H1 (cell line): ENCODE measurements at regions not wholly inside any gene's neighbourhood (a gene's known extent, or its start where the extent isn't known, plus 50 kb on each side); places are given as distances from the start of the nearest gene placed in this dataset.

Source experiments
- CTCF ChIA-PET: fragments of 300-600 bp; sonication (Branson Sonifier 250); formaldehyde crosslinking; loops from one replicate; lab custom pipeline; 2021; ENCODE audit not compliant: partially characterized antibody; lab: Charles Lee
- POLR2A ChIA-PET: fragments of 300-600 bp; sonication (Branson Sonifier 250); formaldehyde crosslinking; loops from one replicate; lab custom pipeline; 2021; ENCODE audit warnings: inconsistent platforms; ENCODE audit not compliant: partially characterized antibody; lab: Charles Lee
- DNase-seq, 2 experiments: peaks; one replicate each; pipeline versions ENCODE4 v3.0.0 to v3.0.0-alpha.2; 2010 to 2022; ENCODE audit warnings: low spot score in 2 of 2, low read depth in 1 of 2, mixed read lengths in 1 of 2
- FAIRE-seq: peaks from 2 replicates; lab custom pipeline; 2011; peaks lifted over from hg19 to GRCh38; lab: Jason Lieb, UNC
- H2AFZ ChIP-seq: 2 replicates; pipeline ENCODE4 v1.8.1; 2012; ENCODE audit warnings: low read length, inconsistent platforms
- H2AK5ac ChIP-seq: 2 replicates; pipeline ENCODE4 v1.6.1; 2013; ENCODE audit warnings: low read depth, low read length
- H2BK120ac ChIP-seq: replicated peaks from 2 replicates; pipeline ENCODE3; 2013; ENCODE audit warnings: low read depth, low read length, inconsistent platforms
- H2BK12ac ChIP-seq: 2 replicates; pipeline ENCODE4 v1.6.1; 2013; ENCODE audit warnings: low read depth, low read length
- H2BK15ac ChIP-seq: 2 replicates; pipeline ENCODE4 v1.6.1; 2013; ENCODE audit warnings: low read length
- H2BK20ac ChIP-seq: 2 replicates; pipeline ENCODE4 v1.6.1; 2013; ENCODE audit warnings: low read length
- H2BK5ac ChIP-seq: 2 replicates; pipeline ENCODE4 v1.6.1; 2013; ENCODE audit warnings: low read depth, low read length
- H3K14ac ChIP-seq: 2 replicates; pipeline ENCODE4 v1.6.1; 2013; ENCODE audit warnings: inconsistent platforms; ENCODE audit not compliant: insufficient read length
- H3K18ac ChIP-seq: 2 replicates; pipeline ENCODE4 v1.6.1; 2013; ENCODE audit warnings: low read length; ENCODE audit errors: extremely low read depth
- H3K23ac ChIP-seq: 2 replicates; pipeline ENCODE4 v1.6.1; 2013; ENCODE audit warnings: inconsistent platforms; ENCODE audit not compliant: insufficient read length
- H3K23me2 ChIP-seq: 2 replicates; pipeline ENCODE4 v1.6.1; 2013; ENCODE audit warnings: low read depth, low read length
- H3K27ac ChIP-seq: 2 replicates; pipeline ENCODE4 v1.6.1; 2011; ENCODE audit warnings: low read depth, low read length, inconsistent platforms
- H3K27me3 ChIP-seq, 4 experiments: replicated peaks in 1 of 4; 1 replicate in 1 of 4; 2 replicates in 3 of 4; pipeline versions ENCODE4 v1.6.1 to v1.8.1; 2011 to 2013; ENCODE audit warnings: low read length in 3 of 4, mild to moderate bottlenecking in 3 of 4, inconsistent platforms in 2 of 4, mixed read lengths in 2 of 4, moderate library complexity in 1 of 4; ENCODE audit not compliant: control insufficient read depth in 3 of 4, insufficient read depth in 3 of 4; ENCODE audit errors: extremely low read depth in 1 of 4
- H3K36me3 ChIP-seq, 4 experiments: 2 replicates each; pipeline versions ENCODE4 v1.6.1 to v1.8.1; 2011 to 2013; ENCODE audit warnings: mild to moderate bottlenecking in 4 of 4, low read length in 3 of 4, moderate library complexity in 2 of 4, control low read depth in 1 of 4, inconsistent platforms in 1 of 4; ENCODE audit not compliant: insufficient read depth in 4 of 4, control insufficient read depth in 2 of 4
- H3K4ac ChIP-seq: replicated peaks from 2 replicates; pipeline ENCODE3; 2013; ENCODE audit warnings: low read length, low read depth, mixed read lengths, inconsistent platforms; ENCODE audit not compliant: insufficient read length
- H3K4me1 ChIP-seq, 4 experiments: replicated peaks in 1 of 4; 1 replicate in 1 of 4; 2 replicates in 3 of 4; pipeline versions ENCODE4 v1.6.1 to v1.8.1; 2011 to 2013; ENCODE audit warnings: low read length in 3 of 4, inconsistent platforms in 2 of 4, mixed read lengths in 1 of 4; ENCODE audit not compliant: insufficient read depth in 4 of 4, control insufficient read depth in 3 of 4
- H3K4me2 ChIP-seq, 2 experiments: 2 replicates each; pipeline versions ENCODE4 v1.6.1 to v1.8.1; 2011 to 2013; ENCODE audit warnings: low read depth in 2 of 2, low read length in 2 of 2, control low read depth in 1 of 2, inconsistent platforms in 1 of 2, mild to moderate bottlenecking in 1 of 2; ENCODE audit not compliant: insufficient read depth in 1 of 2
- H3K4me3 ChIP-seq, 4 experiments: fragments of 200-600, 300-600 bp in 1 of 4; sonication (generic), shearing (Covaris generic), sonication (Bioruptor Twin) in 1 of 4; 2 replicates each; pipeline versions ENCODE4 v1.5.1 to v1.8.1; 2011 to 2016; ENCODE audit warnings: low read length in 4 of 4, low read depth in 3 of 4, control low read depth in 2 of 4, inconsistent platforms in 2 of 4, mild to moderate bottlenecking in 2 of 4, mixed read lengths in 1 of 4, moderate library complexity in 1 of 4; ENCODE audit not compliant: insufficient read depth in 2 of 4; ENCODE audit errors: extremely low read depth in 1 of 4
- H3K56ac ChIP-seq: replicated peaks from 2 replicates; pipeline ENCODE3; 2013; ENCODE audit warnings: low read depth, mild to moderate bottlenecking, mixed read lengths, low read length, inconsistent platforms; ENCODE audit not compliant: insufficient read length
- H3K79me1 ChIP-seq: 2 replicates; pipeline ENCODE4 v1.6.1; 2013; ENCODE audit warnings: low read depth, low read length, control low read depth
- H3K79me2 ChIP-seq, 2 experiments: 2 replicates each; pipeline versions ENCODE4 v1.6.1 to v1.8.1; 2012 to 2013; ENCODE audit warnings: low read length in 2 of 2, mild to moderate bottlenecking in 2 of 2, inconsistent platforms in 1 of 2; ENCODE audit not compliant: insufficient read depth in 2 of 2, control insufficient read depth in 1 of 2
- H3K9ac ChIP-seq, 4 experiments: replicated peaks in 1 of 4; 1 replicate in 1 of 4; 2 replicates in 3 of 4; pipeline versions ENCODE4 v1.6.1 to v1.8.1; 2011 to 2013; ENCODE audit warnings: low read depth in 3 of 4, low read length in 3 of 4, control low read depth in 2 of 4, mild to moderate bottlenecking in 2 of 4, moderate library complexity in 2 of 4, inconsistent platforms in 1 of 4; ENCODE audit errors: extremely low read depth in 1 of 4
- H3K9me3 ChIP-seq, 2 experiments: 2 replicates each; pipeline versions ENCODE4 v1.6.1 to v1.8.1; 2012 to 2013; ENCODE audit warnings: mild to moderate bottlenecking in 2 of 2, moderate library complexity in 2 of 2, control low read depth in 1 of 2, inconsistent platforms in 1 of 2, low read depth in 1 of 2, low read length in 1 of 2, mixed read lengths in 1 of 2; ENCODE audit not compliant: insufficient read depth in 2 of 2
- H4K20me1 ChIP-seq, 2 experiments: replicated peaks in 1 of 2; 2 replicates each; pipeline versions ENCODE3 to v1.8.1; 2011 to 2013; ENCODE audit warnings: inconsistent platforms in 2 of 2, low read length in 2 of 2, mild to moderate bottlenecking in 1 of 2; ENCODE audit not compliant: insufficient read depth in 2 of 2, control insufficient read depth in 1 of 2
- H4K5ac ChIP-seq: 2 replicates; pipeline ENCODE4 v1.6.1; 2013; ENCODE audit warnings: low read length, low read depth, mixed read lengths, inconsistent platforms; ENCODE audit not compliant: insufficient read length
- H4K8ac ChIP-seq: 2 replicates; pipeline ENCODE4 v1.8.0; 2013; ENCODE audit warnings: mild to moderate bottlenecking, moderate library complexity, low read length, inconsistent platforms; ENCODE audit not compliant: insufficient read depth; ENCODE audit errors: extremely low read depth
- H4K91ac ChIP-seq: replicated peaks from 2 replicates; pipeline ENCODE3; 2013; ENCODE audit warnings: low read length, mixed read lengths, inconsistent platforms; ENCODE audit not compliant: insufficient read length
- ATF3 ChIP-seq: IDR thresholded peaks from 2 replicates; pipeline ENCODE4 v1.6.1; 2011; ENCODE audit warnings: low read depth, mild to moderate bottlenecking, low read length; ENCODE audit not compliant: insufficient read depth
- CBX8 ChIP-seq: fragments of 300-800, 300-1000 bp; sonication (generic); IDR thresholded peaks from 2 replicates; pipeline ENCODE4 v1.7.1; 2016; ENCODE audit warnings: low read depth, low read length, borderline replicate concordance
- JUND ChIP-seq: IDR thresholded peaks from 2 replicates; pipeline ENCODE4 v1.6.1; 2011; ENCODE audit warnings: mild to moderate bottlenecking, improper control_type of control experiment, low read length
- RAD21 ChIP-seq, 2 experiments: IDR thresholded peaks in 1 of 2; conservative IDR thresholded peaks in 1 of 2; 2 replicates each; pipeline ENCODE4 v1.6.1; 2011; ENCODE audit warnings: low read depth in 2 of 2, low read length in 2 of 2, improper control_type of control experiment in 1 of 2, inconsistent platforms in 1 of 2, mild to moderate bottlenecking in 1 of 2, moderate library complexity in 1 of 2
- RNF2 ChIP-seq: fragments of 200-900, 300-1000 bp; sonication (generic); IDR thresholded peaks from 2 replicates; pipeline ENCODE4 v1.7.1; 2016; ENCODE audit warnings: borderline replicate concordance, low read depth, mild to moderate bottlenecking, antibody characterized with exemption, low read length; ENCODE audit not compliant: poor library complexity, severe bottlenecking; ENCODE audit errors: missing control alignments
- RXRA ChIP-seq: IDR thresholded peaks from 2 replicates; pipeline ENCODE4 v1.6.1; 2011; ENCODE audit warnings: low read depth, mild to moderate bottlenecking, low read length, moderate library complexity; ENCODE audit not compliant: insufficient read depth
- SP4 ChIP-seq: IDR thresholded peaks from 2 replicates; pipeline ENCODE4 v1.6.1; 2012; ENCODE audit warnings: low read length, inconsistent platforms
- TAF7 ChIP-seq: optimal IDR thresholded peaks from 2 replicates; pipeline ENCODE3; 2011; ENCODE audit warnings: low read depth, mild to moderate bottlenecking, inconsistent platforms, low read length, moderate library complexity, borderline replicate concordance
- TBP ChIP-seq: IDR thresholded peaks from 2 replicates; pipeline ENCODE4 v1.6.1; 2011; ENCODE audit warnings: low read depth, low read length, improper control_type of control experiment
- YY1 ChIP-seq: IDR thresholded peaks from 2 replicates; pipeline ENCODE4 v1.6.1; 2011; ENCODE audit warnings: low read depth, mild to moderate bottlenecking, low read length
- WGBS, 2 experiments: shearing (Covaris generic) in 1 of 2; methylation state at CpG; one replicate each; pipeline versions ENCODE4 v1.1.6 to v1.1.7; 2013 to 2015; ENCODE audit warnings: low lambda C conversion rate in 2 of 2, mixed read lengths in 2 of 2, inconsistent platforms in 1 of 2, low coverage in 1 of 2, missing lambda C conversion rate in 1 of 2; ENCODE audit not compliant: insufficient replicate concordance in 2 of 2, insufficient coverage in 1 of 2, insufficient read length in 1 of 2; ENCODE audit errors: extremely low coverage in 1 of 2, missing lambda C conversion rate in 1 of 2; 5-methylcytosine and 5-hydroxymethylcytosine counted together

GRCh38 chr4:83189631-83190136 is 75.2 kb upstream of the PLAC8 start:
- no peaks in the 10 kb centered on the region for H3K23me2 ChIP-seq
- H2BK15ac ChIP-seq: no peak overlapping the region
- no peaks in the 10 kb centered on the region for H3K4me1 ChIP-seq
- POLR2A ChIA-PET: interaction anchor here (0.6 kb wide), 1 partner anchor 266 kb away, joined by 3 read pairs; the partner anchor contains the start of gene HELQ
- H2BK5ac ChIP-seq: no peak overlapping the region
- 82% methylated on average over 7 of the region's 7 CpGs; no CpG with 5 or more reads in 1 of the 2 experiments for WGBS, 2 experiments
- H2AK5ac ChIP-seq: no peak overlapping the region
- DNase-seq (no peak), FAIRE-seq (no peak)
- no peaks in the 10 kb centered on the region for H4K20me1 ChIP-seq
- peak overlapping the region; percentile 48; the same call in 1 of the 2 replicates for H2AFZ ChIP-seq
- no peaks in the 10 kb centered on the region for H3K27me3 ChIP-seq
- H3K18ac ChIP-seq: no peak overlapping the region
- H3K56ac ChIP-seq: no peak overlapping the region
- no peak overlapping the region for H3K4me2 ChIP-seq
- no peaks in the 10 kb centered on the region for H3K79me1 ChIP-seq
- no peak overlapping the region for H4K91ac ChIP-seq
- no peak overlapping the region for H3K9ac ChIP-seq
- H3K9me3 ChIP-seq: no peaks in the 10 kb centered on the region; a peak in 1 of 4 replicates
- no peaks in the 10 kb centered on the region for H3K36me3 ChIP-seq
- H4K8ac ChIP-seq: no peak overlapping the region
- H3K14ac ChIP-seq: no peak overlapping the region
- H3K4ac ChIP-seq: no peak overlapping the region
- H3K27ac ChIP-seq: no peak overlapping the region
- no peak overlapping the region for H3K23ac ChIP-seq
- no peaks in the 10 kb centered on the region for H3K79me2 ChIP-seq
- H2BK20ac ChIP-seq: no peak overlapping the region
- no peak overlapping the region for H2BK120ac ChIP-seq
- no peak overlapping the region for H4K5ac ChIP-seq
- CTCF ChIA-PET: interaction anchor here (1.2 to 1.8 kb wide), 2 partner anchors 10 to 63 kb away, joined by 3 to 6 read pairs; no protein-coding TSS in a partner anchor
- H2BK12ac ChIP-seq: no peak overlapping the region
- H3K4me3 ChIP-seq: no peak overlapping the region
- TF ChIP-seq CBX8 (no peak), TBP (no peak), JUND (no peak), RXRA (no peak), ATF3 (no peak), TAF7 (no peak), YY1 (no peak), SP4 (no peak), RAD21 (IDR thresholded peaks at IDR 0.05 in 1 of 2, conservative IDR thresholded peaks at IDR 0.05 in 1 of 2; ENCODE audit: low read depth in 2 of 2, low read length in 2 of 2) (no peak), RNF2 (no peak)
